A204.1 (cell line): ENCODE measurements at regions not wholly inside any gene's neighbourhood (a gene's known extent, or its start where the extent isn't known, plus 50 kb on each side); places are given as distances from the start of the nearest gene placed in this dataset.

ENCODE experiments used
- FAIRE-seq: peaks from 2 replicates; lab custom pipeline; 2012; peaks lifted over from hg19 to GRCh38; lab: Jason Lieb, UNC

DNA sequence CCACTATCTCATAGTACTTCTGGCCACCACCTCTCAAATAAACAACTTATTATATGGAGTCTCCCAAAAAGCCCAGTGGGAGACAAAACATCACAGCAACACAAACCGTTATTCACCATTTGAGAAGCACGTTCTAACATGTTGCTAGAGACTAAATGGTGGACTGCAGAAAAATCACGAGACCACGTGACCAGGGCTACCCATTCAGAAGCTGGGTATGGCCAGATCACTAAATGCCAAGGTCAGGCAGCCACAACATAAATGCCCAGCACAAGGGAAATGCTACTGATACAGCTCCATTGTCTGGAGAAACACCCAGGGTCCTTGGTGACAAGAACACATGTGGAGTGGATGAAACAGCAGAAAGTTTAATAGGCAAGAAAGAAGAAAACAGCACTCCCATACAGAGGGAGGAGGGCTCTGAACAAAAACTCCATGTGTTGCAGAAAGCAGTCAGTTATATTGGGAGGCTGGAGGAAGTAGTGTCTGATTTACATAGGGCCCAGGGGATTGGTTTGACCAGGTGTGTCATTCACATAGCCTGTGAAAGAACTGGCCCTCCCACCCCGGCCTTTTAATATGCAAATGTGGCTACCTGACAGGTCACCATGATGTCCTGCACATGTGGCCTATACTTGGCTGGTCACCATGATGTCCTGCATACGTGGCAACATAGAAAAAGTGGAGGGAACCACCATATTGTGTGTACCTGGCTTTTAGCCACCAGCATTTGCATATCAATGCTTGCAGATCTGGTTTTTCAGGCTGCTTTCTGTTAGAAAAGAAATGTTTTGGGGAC is 97.2 kb downstream of the TRIM36 start:
- no peak for FAIRE-seq

DNA sequence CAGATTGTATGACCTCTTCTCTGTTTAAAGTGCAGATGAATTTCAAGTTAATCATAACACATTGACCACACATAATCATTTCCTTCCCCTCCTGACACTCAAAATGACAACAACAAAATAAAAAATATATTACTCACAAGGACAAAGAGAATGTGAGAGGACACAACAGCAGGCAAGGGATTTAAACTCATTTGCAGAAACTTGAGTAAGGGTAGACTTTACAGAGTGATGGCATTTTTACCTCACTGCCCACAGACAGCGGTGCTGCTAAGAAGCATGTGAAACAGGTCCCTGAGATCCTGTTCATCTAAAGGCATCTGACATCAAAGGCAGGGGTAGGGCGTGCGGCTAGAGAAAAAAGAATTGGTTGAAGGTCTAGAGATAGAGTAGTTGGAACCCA is 99.0 kb downstream of the TRIM36 start:
- FAIRE-seq, result no peak

DNA sequence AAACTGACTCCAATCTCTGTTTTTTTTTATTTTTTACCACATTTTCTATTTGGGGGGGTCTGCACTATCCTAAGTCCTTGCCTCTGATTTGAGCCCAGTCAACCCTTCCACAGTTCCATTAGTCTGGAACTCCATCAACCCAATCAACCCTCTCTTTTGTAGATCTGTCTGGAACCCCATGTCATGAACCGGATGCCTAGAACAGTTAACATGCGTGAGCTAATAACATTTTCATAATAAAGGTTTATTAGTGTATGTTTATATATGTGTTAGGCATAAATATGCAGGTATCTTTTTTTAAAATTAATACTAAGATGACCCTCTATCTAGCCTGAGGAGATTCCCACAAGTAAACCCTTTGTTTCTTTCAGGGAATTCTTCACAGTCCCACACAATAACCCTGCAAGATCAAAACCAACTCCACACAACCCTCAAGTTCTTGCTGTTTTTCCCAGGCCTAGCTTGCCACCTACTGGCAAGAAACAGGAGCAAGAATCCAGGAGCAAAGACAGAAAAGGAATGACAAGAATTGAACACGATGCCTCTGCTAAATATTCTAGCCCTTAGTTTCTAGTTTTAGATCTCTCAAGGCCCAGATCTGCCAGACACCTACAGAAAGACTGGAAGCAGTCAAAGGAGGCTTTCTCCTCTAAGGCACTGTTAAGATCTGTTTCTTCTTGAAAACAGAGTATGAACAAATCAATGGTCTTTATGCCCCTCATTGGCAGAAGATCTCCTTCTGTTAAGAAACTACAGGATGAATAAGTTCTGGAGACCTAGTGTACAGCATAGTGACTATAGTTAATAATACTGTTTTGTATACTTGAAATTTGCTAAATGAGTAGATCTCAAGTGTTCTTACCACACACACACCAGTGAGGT is 100.4 kb downstream of the TRIM36 start:
- peak; percentile 56 for FAIRE-seq

DNA sequence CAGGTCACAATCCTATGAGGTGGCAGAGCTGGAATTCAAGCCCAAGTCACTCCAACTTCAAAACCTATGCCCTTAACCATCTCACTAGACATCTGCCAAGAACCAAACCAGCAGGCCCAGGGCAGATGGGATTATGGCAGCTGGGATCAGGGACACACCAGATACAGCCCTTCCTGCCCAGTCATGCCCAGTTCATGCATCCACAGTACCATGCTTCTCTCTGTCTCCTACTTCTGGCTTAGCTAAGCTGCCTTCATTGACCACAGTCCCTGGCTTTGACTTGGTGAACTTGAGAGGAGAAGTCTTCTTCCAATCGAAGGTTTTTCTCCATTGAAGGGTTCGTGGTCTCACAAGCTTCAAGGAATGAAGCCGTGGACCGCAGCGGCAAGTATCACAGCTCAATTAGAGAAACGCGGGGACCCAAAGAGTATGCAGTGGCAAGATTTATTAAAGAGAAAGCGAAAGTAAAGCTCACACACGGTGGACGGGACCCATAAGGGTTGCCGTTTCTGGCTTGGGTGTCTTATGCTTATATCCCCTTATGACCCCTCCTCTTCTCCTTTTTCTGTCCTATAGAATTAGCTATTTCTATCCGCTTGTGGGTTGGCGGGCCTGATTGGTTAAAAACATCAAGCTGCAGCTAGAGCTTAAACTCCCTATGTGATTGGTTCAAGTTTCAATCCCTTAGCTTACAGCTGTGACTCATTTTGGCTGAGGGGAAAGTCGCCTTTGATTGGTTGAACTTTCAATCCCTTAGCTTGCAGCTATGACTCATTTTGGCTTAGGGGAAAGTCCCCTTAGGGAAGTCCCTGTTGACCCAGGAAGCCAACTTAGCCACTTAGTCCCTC is 101.2 kb downstream of the TRIM36 start:
- no peak for FAIRE-seq

DNA sequence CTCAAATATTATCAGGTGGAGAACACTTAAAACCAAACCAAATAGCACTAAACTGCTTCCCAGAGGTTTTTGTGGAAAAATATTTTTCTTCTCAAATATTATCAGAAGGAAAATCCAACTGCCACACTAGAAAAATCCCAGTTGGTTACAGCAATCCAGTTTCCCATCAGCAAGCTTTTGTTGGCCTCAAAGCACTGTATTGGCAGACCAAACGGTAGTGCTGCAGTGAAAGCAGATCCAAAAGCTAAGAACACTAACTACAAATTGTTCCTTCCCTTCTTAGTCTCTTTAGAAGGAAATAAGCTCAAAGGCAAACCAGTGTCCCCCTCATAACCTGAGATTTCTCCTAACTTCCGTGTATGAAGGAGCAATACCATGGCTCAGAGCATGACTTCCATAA is 105.3 kb downstream of the TRIM36 start:
- FAIRE-seq, result no peak

DNA sequence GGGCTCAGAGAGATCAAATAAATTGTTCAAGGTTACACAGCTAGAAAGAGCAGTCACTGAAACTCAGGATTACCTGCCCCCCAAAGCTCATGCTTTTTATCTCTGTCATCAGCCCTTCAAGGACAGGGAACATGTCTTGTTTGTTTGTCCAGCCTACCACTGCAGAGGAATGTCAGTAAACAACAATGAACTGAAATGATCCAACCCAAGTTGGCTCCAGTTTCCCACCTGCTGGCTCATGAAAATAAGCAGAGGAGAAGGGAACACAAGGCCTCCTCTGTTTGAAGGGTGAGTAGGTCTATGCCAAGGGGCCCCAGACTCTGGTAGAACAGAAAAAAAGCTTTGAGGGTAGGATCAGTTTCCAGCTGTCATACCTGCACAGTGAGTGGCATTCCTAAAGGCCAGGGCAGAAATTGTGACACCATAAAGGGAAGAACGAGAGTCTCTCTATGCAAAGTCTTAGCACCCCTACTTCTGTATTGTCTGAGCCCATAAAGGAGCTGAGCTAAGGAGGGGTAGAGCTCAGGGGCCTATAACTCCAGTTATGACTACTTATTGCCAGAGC is 115.2 kb downstream of the TRIM36 start:
- no peak for FAIRE-seq

DNA sequence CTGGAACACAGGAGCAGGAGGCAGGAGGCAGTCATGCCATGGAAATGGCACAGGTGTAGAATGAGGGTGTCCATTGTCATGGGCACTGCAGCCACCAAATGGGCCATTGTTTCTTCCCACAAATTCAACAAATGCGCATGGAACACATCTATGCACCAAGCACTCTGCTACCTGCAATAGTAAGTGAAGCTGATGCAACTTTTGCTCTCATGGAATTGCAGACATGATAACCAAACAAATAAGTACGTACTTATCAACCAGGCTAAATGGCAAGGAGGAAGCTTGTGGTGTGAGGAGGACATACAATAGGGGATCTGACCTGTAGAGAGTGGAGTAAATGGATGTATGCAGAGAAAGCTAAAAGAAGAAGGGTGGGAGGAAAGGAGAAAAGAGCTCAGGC is 116.8 kb downstream of the TRIM36 start:
- no peak for FAIRE-seq

DNA sequence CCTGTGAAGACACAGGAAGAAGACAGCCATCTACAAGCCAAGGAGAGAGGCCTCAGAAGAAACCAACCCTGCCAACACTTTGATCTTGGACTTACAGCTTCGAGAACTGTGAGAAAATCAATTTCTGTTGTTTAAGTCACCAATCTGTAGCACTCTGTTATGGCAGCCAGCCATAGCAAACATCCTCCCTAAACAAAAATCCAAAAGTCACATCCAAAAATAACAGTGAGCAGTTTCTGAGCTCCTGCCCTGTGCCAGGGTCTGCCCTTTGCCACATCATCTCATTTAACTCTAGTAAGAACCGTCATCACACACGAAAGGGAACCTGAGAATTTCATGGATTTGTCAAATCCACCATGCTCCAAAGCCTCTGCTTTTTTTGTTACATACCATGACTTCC is 118.8 kb downstream of the TRIM36 start:
- no peak for FAIRE-seq

DNA sequence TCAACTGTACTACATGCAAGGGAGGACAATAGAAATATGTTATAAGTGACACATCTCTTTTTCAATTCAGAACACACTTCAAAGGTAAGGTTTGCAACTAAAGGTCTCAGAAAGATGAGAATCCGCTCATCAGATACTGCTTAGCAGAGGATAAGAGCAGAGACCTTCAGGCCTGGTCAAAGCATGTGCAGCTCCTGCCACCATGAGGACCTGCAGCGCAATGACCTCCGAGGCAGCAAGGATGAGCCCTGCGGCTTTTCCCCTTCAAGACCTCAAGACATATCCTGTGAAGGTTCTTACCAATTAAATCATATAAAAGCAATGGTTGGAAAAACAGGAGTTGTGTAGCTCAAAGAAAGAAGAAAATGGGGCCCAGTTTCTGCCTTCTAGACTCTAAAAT is 135.8 kb downstream of the TRIM36 start:
- no peak for FAIRE-seq

DNA sequence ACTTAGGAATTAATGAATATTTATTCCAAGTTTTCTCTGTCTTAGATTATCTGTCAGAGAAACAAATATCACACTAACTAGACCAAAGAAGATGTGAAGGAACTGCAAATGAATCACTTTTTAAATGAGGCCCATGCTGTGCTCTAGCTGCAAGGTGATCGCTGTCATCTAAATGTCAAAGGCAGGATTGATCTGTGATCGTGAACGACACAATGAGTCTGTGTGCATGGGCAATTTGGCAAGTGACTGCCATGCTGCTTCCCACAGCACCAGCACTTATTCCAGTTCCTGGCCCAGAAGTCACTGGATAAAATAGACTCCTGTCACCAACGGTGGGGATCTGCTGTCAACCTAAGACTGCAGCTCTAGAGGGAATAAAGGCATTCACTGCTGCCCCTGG is 141.2 kb downstream of the TRIM36 start:
- no peak for FAIRE-seq

DNA sequence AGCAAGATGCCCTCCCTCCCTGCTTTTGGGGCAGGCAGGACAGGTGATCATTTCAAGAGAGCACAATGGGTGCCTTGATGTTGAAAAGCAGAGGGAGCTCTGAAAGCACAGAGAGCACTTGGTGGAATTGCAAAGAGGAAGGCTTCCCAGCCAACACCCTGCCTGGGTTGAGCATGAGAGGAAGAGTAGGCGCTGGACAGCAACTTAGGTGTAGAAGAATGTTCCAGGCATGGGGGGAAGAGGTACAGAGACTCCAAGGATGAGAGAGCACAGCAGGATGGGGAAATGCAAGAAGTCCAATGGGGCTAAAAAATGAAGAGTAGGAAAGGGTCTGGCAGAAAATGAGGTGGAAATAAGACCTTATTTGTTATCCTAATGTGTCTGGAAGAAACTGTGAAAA is 144.8 kb downstream of the TRIM36 start:
- no peak for FAIRE-seq

DNA sequence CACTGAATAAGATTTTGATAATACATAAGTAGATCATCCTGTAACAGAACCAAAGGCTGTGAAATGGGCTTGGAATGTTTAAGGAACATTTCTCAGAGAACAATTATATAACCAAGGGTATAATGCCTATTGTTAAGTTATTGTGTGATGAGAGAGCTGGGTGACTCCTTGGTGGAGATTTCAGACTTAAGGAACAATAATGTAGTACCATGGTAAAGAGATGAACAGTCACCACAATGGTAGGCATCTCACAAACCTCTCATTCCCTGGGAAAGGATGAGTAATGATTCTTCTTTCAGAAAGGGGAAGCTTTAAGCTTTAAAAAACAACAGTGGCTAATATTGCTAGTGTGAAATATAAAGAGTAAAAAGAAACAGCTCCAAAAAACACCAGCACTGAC is 147.4 kb downstream of the TRIM36 start:
- FAIRE-seq, result no peak

DNA sequence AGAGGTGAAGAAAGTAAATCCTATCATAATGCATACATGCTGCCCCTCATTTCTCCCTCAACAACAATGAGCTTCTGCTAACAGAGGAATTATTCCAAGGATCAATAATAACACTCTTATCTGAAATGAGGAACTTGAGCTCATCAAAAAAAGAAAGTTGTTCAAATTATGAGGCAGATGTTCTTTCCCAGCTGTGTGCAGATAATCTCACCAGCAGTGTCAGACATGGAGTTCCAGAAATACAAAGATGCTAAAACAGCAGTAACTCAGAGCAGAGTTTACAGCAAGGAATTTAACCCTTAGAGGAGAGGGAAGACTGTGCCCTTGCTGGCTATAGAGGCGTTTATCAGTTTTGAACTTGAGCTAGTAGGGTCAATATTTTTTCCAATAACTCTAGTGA is 153.1 kb downstream of the TRIM36 start:
- no peak for FAIRE-seq

DNA sequence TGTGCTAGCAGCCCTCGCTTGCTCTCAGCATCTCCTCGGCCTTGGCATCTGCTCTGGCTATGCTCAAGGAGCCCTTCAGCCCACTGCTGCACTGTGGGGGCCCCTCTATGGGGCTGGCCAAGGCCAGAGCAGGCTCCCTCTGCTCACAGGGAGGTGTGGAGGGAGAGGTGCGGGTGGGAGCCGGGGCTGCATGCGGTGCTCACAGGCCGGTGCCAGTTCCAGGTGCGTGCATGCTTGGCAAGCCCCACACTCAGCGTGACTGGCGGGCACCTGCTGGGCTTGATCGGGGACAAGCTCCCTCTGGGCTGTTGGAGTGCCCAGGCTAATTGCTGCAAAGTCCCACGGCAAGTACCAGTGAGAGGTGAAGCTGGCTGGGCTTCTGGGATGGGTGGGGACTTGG is 170.5 kb downstream of the TRIM36 start:
- FAIRE-seq, result no peak

DNA sequence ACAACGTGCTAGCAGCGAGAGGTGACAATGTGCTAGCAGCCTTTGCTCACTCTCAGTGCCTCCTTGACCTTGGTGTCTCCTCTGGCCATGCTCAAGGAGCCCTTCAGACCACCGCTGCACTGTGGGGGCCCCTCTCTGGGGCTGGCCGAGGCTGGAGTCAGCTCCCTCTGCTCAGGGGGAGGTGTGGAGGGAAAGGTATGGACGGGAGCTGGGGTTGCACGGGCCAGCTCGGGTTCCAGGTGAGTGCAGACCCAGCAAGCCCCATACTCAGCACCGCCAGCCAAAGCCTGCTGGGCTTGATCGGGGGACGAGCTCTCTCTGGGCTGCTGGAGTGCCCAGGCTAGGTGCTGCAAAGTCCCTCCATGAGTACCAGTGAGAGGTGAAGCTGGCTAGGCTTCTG is 180.2 kb downstream of the TRIM36 start:
- FAIRE-seq, result no peak

DNA sequence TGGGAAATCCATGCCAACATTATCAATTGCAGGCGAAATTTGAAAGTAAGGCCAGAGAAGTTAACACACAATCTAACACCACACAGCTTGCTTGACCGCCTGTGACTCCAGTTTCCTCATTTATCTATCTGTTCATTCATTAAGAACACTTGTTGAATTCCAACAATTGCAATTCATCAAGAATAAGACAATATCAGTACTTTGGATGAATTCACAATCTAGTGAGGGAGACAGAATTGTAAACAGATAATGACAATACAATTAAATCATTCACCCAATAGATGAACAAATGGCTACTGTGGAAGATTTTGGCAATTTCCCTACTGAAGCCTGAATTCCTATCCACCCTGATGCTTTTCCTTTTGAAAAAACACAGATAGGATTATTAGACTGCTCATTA is 181.6 kb downstream of the TRIM36 start:
- FAIRE-seq, result no peak

DNA sequence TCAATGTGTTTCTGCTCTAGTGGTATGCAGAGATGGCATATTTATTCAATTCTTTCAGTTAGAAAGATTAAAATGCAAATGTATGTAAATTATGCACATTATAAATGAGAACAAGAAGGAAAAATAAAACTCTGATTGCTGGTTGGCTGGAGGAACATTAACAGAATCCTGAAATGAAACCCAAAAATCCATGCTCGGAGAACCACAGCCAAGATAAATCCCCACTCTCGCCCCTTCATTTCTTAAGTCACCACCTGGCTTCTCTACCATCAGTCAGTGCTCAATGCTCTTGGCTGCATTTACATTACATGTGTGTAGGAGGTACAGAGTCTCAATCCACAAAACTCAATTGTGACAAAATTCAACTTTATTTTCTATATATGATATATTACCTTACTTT is 184.9 kb downstream of the TRIM36 start:
- no peak for FAIRE-seq

DNA sequence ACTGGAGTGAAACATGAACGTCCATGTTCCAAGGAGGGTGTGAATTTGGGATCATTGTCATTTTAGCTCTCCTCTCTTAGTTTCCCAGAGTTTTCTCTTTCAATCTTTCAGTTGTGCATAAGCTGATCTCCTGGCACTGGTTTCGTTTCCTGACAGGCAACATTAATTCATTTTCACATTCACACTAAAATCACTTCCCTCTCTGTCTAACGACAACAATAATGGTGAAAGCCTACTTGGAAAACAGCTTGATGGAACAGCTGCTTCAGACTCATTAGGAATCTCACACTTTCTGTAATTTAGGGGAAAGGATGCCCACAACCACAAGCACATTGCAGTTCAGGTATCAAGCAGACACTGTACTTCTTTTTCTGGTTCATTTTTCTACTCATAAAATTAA is 188.6 kb downstream of the TRIM36 start:
- FAIRE-seq, result no peak

DNA sequence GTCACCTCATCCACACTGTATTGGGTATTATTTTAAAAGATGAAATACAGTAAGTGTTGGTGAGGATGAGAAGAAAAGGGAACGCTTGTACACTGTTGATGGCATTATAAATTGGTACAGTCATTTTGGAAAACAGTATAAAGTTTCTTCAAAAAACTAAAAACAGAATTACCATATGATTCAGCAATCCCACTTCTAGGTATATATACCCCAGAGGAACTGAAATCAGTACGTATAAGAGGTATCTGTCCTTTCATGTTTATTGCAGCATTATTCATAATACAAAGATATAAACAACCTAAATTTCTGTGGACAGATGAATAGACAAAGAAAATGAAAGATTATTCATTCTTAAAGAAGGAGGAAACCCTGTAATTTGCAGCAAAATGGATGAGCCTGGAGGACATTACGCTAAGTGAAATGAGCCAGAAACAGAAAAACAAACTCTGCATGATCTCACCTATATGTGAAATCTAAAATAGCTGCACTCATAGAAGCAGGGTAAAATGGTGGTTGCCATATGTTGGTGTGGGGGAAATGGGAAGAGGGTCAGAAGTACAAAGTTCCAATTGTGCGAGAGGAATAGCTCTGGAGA is 191.6 kb downstream of the TRIM36 start:
- FAIRE-seq, result no peak

DNA sequence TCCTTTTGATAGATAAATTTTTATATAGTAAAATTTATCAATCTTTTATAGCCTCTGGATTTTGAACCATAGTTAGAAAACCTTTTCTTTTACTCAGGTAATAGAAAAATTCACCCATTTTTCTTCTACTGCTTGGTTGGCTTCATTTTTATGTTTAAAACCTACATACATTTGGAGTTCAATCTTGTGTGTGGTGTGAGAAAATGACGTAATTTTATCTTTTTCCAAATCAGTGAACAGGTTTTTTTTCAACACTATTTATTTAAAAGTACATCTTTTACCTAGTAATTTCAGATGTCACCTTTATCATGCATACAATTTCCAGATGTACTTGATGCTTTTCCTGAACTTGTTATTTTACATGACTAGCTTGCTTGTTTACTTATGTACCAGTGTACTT is 200.2 kb downstream of the TRIM36 start:
- no peak for FAIRE-seq

DNA sequence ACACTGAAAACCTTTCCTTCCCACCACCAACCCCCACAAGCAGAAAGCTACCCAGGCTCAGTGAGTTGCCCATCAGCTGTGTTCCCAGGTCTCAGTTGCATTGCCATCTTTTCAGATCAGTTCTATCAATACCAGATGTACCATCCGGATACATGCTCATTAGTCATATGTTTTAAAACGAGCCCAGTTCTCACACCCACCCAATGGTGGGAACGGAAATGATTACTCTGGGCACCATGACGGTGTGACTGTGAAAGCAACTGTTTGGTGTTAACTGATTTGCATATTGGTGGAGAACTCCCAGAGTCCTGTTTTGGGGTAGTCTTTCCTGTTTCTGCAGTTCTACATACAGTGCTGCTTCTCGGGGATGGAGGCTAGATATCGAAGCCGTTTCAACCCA is 212.3 kb downstream of the TRIM36 start:
- FAIRE-seq, result no peak

DNA sequence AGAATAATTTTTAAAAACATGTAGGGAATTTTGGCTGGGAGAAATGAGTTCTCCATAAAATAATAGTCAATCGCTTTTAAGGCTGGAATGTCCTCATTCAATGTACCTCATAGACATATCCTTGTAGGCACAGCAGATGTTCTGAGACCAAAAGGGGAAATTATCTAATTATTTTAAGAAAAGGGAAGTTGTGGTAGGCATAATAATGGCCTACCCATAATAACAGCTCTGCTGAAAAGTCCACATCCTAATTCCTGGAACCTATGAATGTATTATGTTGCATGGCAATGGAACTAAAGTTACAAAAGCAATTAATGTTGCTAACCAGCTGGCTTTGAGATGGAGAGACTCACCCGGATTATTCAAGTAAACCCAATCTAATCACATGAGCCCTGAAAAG is 216.1 kb downstream of the TRIM36 start:
- no peak for FAIRE-seq
